Neuronal stem cell (in vitro differentiated cells): ENCODE measurements at regions not wholly inside any gene's neighbourhood (a gene's known extent, or its start where the extent isn't known, plus 50 kb on each side); places are given as distances from the start of the nearest gene placed in this dataset.

Experiments
- DNase-seq: peaks from one replicate; pipeline ENCODE4 v3.0.0-alpha.2; 2013; ENCODE audit warnings: low spot score
- H2AFZ ChIP-seq: one replicate; pipeline ENCODE4 v1.6.1; 2013; ENCODE audit warnings: mild to moderate bottlenecking, low read length, inconsistent platforms
- H2AK5ac ChIP-seq: 2 replicates; pipeline ENCODE4 v1.6.1; 2013; ENCODE audit warnings: low read depth, mild to moderate bottlenecking, inconsistent platforms, low read length, moderate library complexity, mixed read lengths
- H2BK120ac ChIP-seq: 2 replicates; pipeline ENCODE4 v1.6.1; 2013; ENCODE audit warnings: low read depth, mild to moderate bottlenecking, inconsistent platforms, low read length, moderate library complexity, mixed read lengths
- H2BK12ac ChIP-seq: one replicate; pipeline ENCODE4 v1.6.1; 2013; ENCODE audit warnings: low read length, inconsistent platforms
- H2BK15ac ChIP-seq: 2 replicates; pipeline ENCODE4 v1.6.1; 2013; ENCODE audit warnings: mild to moderate bottlenecking, low read length, inconsistent platforms, mixed read lengths
- H2BK5ac ChIP-seq: one replicate; pipeline ENCODE4 v1.6.1; 2013; ENCODE audit warnings: inconsistent platforms, mild to moderate bottlenecking, low read length, moderate library complexity
- H3K14ac ChIP-seq: one replicate; pipeline ENCODE4 v1.6.1; 2013; ENCODE audit warnings: low read length, inconsistent platforms
- H3K18ac ChIP-seq: 2 replicates; pipeline ENCODE4 v1.6.1; 2013; ENCODE audit warnings: low read length, inconsistent platforms
- H3K23ac ChIP-seq: 2 replicates; pipeline ENCODE4 v1.6.1; 2013; ENCODE audit warnings: low read depth, mild to moderate bottlenecking, mixed read lengths, low read length, inconsistent platforms; ENCODE audit not compliant: poor library complexity
- H3K27ac ChIP-seq: replicated peaks from 3 replicates; pipeline ENCODE4 v1.5.1; 2013; ENCODE audit warnings: low read length, inconsistent platforms
- H3K27me3 ChIP-seq, 3 experiments: 2 replicates each; pipeline ENCODE4 v1.6.1; 2013; ENCODE audit warnings: low read length in 3 of 3, mild to moderate bottlenecking in 2 of 3, inconsistent platforms in 1 of 3, low read depth in 1 of 3, mixed read lengths in 1 of 3, moderate library complexity in 1 of 3; ENCODE audit not compliant: control insufficient read depth in 3 of 3, insufficient read depth in 3 of 3
- H3K36me3 ChIP-seq, 2 donors: replicated peaks in 1 of 2; 2 replicates each; pipeline ENCODE4 v1.6.1; 2013; ENCODE audit warnings: low read length in 2 of 2; ENCODE audit not compliant: control insufficient read depth in 2 of 2, insufficient read depth in 2 of 2
- H3K4ac ChIP-seq: 2 replicates; pipeline ENCODE4 v1.6.1; 2013; ENCODE audit warnings: inconsistent platforms, mild to moderate bottlenecking, low read length, moderate library complexity
- H3K4me1 ChIP-seq, 2 donors: 1 replicate in 1 of 2; 2 replicates in 1 of 2; pipeline ENCODE4 v1.6.1; 2013; ENCODE audit warnings: low read length in 2 of 2, low read depth in 1 of 2; ENCODE audit not compliant: control insufficient read depth in 2 of 2, insufficient read depth in 1 of 2
- H3K4me2 ChIP-seq: one replicate; pipeline ENCODE4 v1.6.1; 2013; ENCODE audit warnings: mild to moderate bottlenecking, low read length, inconsistent platforms; ENCODE audit not compliant: insufficient read depth, poor library complexity, severe bottlenecking
- H3K4me3 ChIP-seq, 2 donors: 2 replicates each; pipeline ENCODE4 v1.5.1; 2013; ENCODE audit warnings: low read length in 2 of 2, mild to moderate bottlenecking in 2 of 2, inconsistent platforms in 1 of 2, moderate library complexity in 1 of 2
- H3K79me1 ChIP-seq: one replicate; pipeline ENCODE4 v1.6.1; 2013; ENCODE audit warnings: low read depth, mild to moderate bottlenecking, inconsistent platforms, low read length, moderate library complexity
- H3K9ac ChIP-seq: one replicate; pipeline ENCODE4 v1.6.1; 2013; ENCODE audit warnings: mild to moderate bottlenecking, low read depth, low read length, inconsistent platforms; ENCODE audit not compliant: poor library complexity
- H3K9me3 ChIP-seq, 2 donors: replicated peaks in 1 of 2; 2 replicates each; pipeline versions ENCODE3 to v1.6.1; 2013; ENCODE audit warnings: low read length in 2 of 2, mild to moderate bottlenecking in 2 of 2, inconsistent platforms in 1 of 2, low read depth in 1 of 2, mixed read lengths in 1 of 2, moderate library complexity in 1 of 2; ENCODE audit not compliant: control insufficient read depth in 2 of 2, insufficient read depth in 1 of 2
- H4K8ac ChIP-seq: one replicate; pipeline ENCODE4 v1.6.1; 2013; ENCODE audit warnings: low read depth, mild to moderate bottlenecking, inconsistent platforms, low read length, moderate library complexity
- H4K91ac ChIP-seq: one replicate; pipeline ENCODE4 v1.6.1; 2013; ENCODE audit warnings: low read length, low read depth, mild to moderate bottlenecking, inconsistent platforms; ENCODE audit not compliant: poor library complexity
- WGBS, 2 donors: extraction: QIAGEN DNeasy Blood & Tissue Kit; methylation state at CpG; one replicate each; pipeline ENCODE4 v1.1.7; 2013; ENCODE audit warnings: missing lambda C conversion rate in 2 of 2, mixed read lengths in 1 of 2; ENCODE audit not compliant: insufficient read length in 2 of 2, insufficient replicate concordance in 1 of 2; ENCODE audit errors: extremely low coverage in 2 of 2; 5-methylcytosine and 5-hydroxymethylcytosine counted together

DNA sequence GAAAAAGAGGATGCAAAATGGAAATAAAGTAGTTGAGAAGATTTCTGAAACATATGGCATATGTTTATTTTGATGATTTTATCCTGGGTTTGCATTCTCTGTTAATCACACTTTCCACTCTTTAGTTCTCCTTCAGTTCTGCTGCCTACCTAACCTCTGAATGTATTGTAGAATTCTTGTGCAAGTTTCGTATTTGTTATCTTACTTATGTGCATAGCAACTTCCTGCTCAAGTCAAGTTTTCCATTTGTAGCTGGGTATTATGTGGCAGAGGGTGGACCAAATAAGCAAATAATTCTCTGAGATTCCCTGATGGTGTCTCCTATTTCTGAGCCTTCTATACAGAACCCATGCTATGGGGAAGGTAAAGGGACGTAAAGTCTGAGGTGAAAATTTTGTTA is 381.6 kb downstream of the FOXG1 start:
- Histone ChIP-seq H3K18ac (no peak overlapping the region), H2BK5ac (no peak overlapping the region), H2AK5ac (no peak overlapping the region), H3K4me1 (no peaks in the 10 kb centered on the region), H4K8ac (no peak overlapping the region), H3K23ac (no peak overlapping the region), H3K4me3 (no peak overlapping the region), H3K4ac (no peak overlapping the region), H2BK120ac (no peak overlapping the region), H3K27me3 (no peaks in the 10 kb centered on the region), H2AFZ (no peak overlapping the region), H3K27ac (no peak overlapping the region), H4K91ac (no peak overlapping the region), H3K4me2 (no peak overlapping the region), H3K79me1 (no peaks in the 10 kb centered on the region), H3K14ac (no peak overlapping the region), H3K9me3 (no peaks in the 10 kb centered on the region), H2BK12ac (no peak overlapping the region), H3K36me3 (no peaks in the 10 kb centered on the region), H3K9ac (no peak overlapping the region), H2BK15ac (no peak overlapping the region)
- WGBS, 2 donors, result no CpG with 5 or more reads among the region's 2 CpGs
- DNase-seq, result no peak

GRCh38 chr14:29149798-29150197 is 383.2 kb downstream of the FOXG1 start:
- Histone ChIP-seq H3K27ac (no peak overlapping the region), H2BK15ac (no peak overlapping the region), H3K9me3 (no peaks in the 10 kb centered on the region), H3K4me2 (no peak overlapping the region), H3K18ac (no peak overlapping the region), H3K23ac (no peak overlapping the region), H3K9ac (no peak overlapping the region), H2BK12ac (no peak overlapping the region), H3K79me1 (no peaks in the 10 kb centered on the region), H2AK5ac (no peak overlapping the region), H3K4ac (no peak overlapping the region), H4K8ac (no peak overlapping the region), H3K4me1 (no peaks in the 10 kb centered on the region), H2BK120ac (no peak overlapping the region), H3K14ac (no peak overlapping the region), H3K4me3 (no peak overlapping the region), H3K36me3 (no peaks in the 10 kb centered on the region), H2AFZ (no peak overlapping the region), H2BK5ac (no peak overlapping the region), H3K27me3 (no peaks in the 10 kb centered on the region), H4K91ac (no peak overlapping the region)
- no peak for DNase-seq

GRCh38 chr14:29150659-29151058 is 384.1 kb downstream of the FOXG1 start:
- H3K18ac ChIP-seq, result no peak overlapping the region
- no peak overlapping the region for H3K4me2 ChIP-seq
- no peak overlapping the region for H2BK120ac ChIP-seq
- H4K8ac ChIP-seq, result no peak overlapping the region
- no peak overlapping the region for H3K4ac ChIP-seq
- no peaks in the 10 kb centered on the region for H3K9me3 ChIP-seq
- no peak overlapping the region for H2BK15ac ChIP-seq
- no peaks in the 10 kb centered on the region for H3K79me1 ChIP-seq
- H3K27me3 ChIP-seq, result no peaks in the 10 kb centered on the region
- no peak overlapping the region for H3K14ac ChIP-seq
- H3K9ac ChIP-seq, result no peak overlapping the region
- H2AFZ ChIP-seq, result no peak overlapping the region
- H3K4me1 ChIP-seq, result no peaks in the 10 kb centered on the region
- H3K23ac ChIP-seq, result no peak overlapping the region
- H2BK5ac ChIP-seq, result no peak overlapping the region
- H3K36me3 ChIP-seq, result no peaks in the 10 kb centered on the region
- no peak overlapping the region for H4K91ac ChIP-seq
- H3K4me3 ChIP-seq, result no peak overlapping the region
- DNase-seq, result no peak
- H2BK12ac ChIP-seq, result no peak overlapping the region
- H3K27ac ChIP-seq, result no peak overlapping the region
- no peak overlapping the region for H2AK5ac ChIP-seq
- WGBS, 2 donors, result no CpG with 5 or more reads among the region's 10 CpGs

- Histone ChIP-seq H3K9me3 (no peaks in the 10 kb centered on the region), H3K14ac (no peak overlapping the region), H3K36me3 (no peaks in the 10 kb centered on the region), H2BK15ac (no peak overlapping the region), H3K18ac (no peak overlapping the region), H3K27me3 (no peaks in the 10 kb centered on the region), H3K4me2 (no peak overlapping the region), H2AK5ac (no peak overlapping the region), H3K4me1 (no peaks in the 10 kb centered on the region), H3K9ac (no peak overlapping the region), H2BK120ac (no peak overlapping the region), H2BK5ac (no peak overlapping the region), H2AFZ (no peak overlapping the region), H4K8ac (no peak overlapping the region), H4K91ac (no peak overlapping the region), H3K4ac (no peak overlapping the region), H2BK12ac (no peak overlapping the region), H3K4me3 (no peak overlapping the region), H3K79me1 (no peaks in the 10 kb centered on the region), H3K23ac (no peak overlapping the region), H3K27ac (no peak overlapping the region)
- no peak for DNase-seq
Measured at GRCh38 chr14:29156096-29156495, 389.5 kb downstream of the FOXG1 start.
